IPS-18c (cell line): ENCODE measurements at regions not wholly inside any gene's neighbourhood (a gene's known extent, or its start where the extent isn't known, plus 50 kb on each side); places are given as distances from the start of the nearest gene placed in this dataset.

Source experiments
- H3K4me3 ChIP-seq: 2 replicates; pipeline ENCODE4 v1.7.0; 2013; ENCODE audit warnings: low read depth, mild to moderate bottlenecking, low read length, moderate library complexity; ENCODE audit not compliant: insufficient read depth
- H3K9me3 ChIP-seq: one replicate; pipeline ENCODE4 v1.6.1; 2013; ENCODE audit warnings: mild to moderate bottlenecking, low read length, moderate library complexity; ENCODE audit not compliant: control insufficient read depth, insufficient read depth

DNA sequence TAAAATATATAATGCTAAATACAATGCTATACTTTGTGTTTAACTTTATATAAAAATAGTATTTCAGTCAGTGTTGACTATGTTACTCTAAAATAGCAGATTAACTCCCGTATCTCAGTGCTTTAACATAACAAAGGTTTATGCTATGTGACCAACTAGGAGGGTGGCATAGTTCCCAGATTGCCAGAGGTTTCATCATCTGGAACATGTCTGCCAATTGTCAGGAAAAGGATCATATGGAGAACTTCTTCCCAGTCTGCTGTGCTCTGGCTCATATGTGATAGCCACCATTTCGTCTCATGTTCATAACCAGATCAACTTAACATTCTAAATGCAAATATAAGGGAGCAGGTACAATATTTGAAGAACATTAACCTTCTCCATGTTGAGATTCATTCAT, 720.2 kb downstream of the MCTP2 start:
- Histone ChIP-seq H3K4me3 (no peak overlapping the region), H3K9me3 (no peaks in the 10 kb centered on the region)

DNA sequence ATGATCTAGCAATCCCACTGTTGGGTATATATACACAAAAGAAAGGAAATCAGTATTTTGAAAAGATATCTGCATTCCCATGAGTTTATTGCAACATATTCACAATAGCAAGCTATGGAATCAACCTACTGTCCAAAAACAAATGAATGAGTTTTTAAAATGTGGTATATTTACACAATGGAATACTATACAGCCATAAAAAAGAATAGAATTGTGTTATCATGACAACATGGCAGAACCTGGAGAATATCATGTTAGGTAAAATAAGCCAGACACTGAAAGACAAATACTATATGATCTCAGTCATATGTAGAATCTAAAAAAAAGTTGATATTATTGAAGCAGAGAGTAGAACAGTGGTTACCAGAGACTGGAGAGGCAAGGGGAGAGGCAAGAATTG, 732.6 kb downstream of the MCTP2 start:
- Histone ChIP-seq H3K9me3 (no peaks in the 10 kb centered on the region), H3K4me3 (no peak overlapping the region)

DNA sequence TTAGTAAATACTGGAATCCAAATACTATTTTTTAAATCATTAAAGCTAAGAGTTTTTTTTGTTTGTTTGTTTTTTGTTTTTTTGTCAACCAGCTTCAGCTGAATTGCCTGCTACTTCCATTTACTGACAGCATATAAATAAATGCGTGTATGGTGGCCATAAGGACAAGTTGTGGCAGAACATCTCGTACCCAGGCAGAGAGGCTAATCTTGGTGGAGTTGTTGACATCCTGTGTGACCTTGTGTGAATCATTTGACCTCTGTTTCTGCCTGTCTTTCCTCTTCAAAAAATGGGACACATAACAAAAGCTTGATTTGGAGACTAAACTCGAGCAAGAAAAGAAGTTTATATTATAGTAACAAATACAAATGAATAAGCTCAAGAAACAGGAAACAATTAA, 734.2 kb downstream of the MCTP2 start:
- Histone ChIP-seq H3K9me3 (no peaks in the 10 kb centered on the region), H3K4me3 (no peak overlapping the region)

DNA sequence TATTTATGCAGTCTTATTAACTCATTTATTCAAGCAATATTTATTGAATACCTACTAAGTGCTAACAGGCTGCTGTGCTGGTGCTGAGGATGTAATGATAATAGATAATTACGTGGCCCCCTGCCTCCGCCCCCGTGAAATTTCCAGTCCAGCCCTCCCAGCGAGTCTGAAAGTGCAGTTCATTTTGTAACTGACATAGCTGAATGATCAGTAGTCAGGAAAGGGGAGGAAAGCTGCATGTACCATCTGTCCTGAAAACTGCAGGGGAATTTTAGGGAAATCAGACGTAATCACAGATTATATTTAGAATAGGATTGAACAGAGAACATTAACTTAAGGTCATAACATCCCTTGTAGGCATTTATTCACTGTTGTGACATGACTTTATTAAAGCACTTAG, 736.8 kb downstream of the MCTP2 start:
- no peaks in the 10 kb centered on the region for H3K9me3 ChIP-seq
- no peak overlapping the region for H3K4me3 ChIP-seq

DNA sequence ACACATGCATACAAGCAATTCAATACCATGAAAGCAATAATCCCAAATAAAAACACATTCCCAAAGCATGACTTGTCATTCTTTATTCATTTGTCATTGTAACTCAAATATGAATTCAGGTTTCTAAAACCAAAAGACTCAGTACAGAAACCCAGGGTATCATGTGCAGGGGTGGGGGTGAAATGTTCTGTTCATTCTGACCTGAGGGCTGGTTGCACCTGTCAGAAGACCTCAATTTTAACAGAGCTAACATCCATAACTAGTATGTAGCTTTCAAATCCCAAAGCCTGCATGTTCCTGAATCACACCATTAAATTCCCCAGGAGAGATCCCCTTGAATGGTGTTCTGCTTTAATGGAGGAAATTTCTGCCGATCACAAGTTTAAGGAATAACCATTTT, 738.7 kb downstream of the MCTP2 start:
- H3K9me3 ChIP-seq = no peaks in the 10 kb centered on the region

DNA sequence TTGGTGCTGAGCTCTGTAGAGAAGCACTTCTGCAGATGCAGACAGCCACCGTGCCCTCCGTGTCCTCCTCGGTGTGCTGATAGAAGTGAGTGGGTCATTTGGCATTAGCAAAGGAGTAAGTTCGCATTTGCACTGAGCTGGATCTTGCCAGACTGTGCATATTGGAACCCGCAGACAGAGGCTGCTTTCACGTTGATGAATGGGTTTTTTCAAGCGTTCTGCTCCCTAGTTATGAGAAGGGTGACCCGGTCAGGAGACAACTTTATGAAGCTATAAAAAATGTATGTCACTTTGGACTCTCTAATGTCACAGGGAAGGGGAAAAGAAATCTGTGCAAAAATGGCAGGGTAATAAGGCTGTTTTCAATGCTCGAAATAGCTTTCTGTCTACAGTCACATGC, 739.4 kb downstream of the MCTP2 start:
- H3K9me3 ChIP-seq = no peaks in the 10 kb centered on the region
- H3K4me3 ChIP-seq = no peak overlapping the region

More for the DNA sequence above, 738.7 kb downstream of the MCTP2 start:
- H3K4me3 ChIP-seq = no peak overlapping the region

DNA sequence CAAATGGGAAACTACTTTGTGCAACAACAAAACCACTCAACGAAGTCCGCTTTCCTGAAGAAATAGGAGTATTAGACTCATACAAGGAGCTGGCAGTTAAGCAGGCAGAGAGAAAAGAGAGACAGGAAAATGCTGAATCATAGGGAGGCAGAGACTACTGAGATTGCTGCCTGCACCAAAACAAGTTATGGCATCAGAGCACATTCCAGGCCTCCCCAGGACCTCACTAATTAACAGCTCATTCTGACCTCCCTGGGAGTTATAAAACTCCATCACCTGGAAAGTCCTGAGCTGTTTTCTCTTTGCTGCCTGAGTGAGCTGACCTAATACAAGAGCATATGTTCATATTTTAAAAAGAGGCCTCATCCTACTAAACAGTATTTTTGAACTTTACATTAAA, 741.0 kb downstream of the MCTP2 start:
- Histone ChIP-seq H3K4me3 (no peak overlapping the region), H3K9me3 (no peaks in the 10 kb centered on the region)

DNA sequence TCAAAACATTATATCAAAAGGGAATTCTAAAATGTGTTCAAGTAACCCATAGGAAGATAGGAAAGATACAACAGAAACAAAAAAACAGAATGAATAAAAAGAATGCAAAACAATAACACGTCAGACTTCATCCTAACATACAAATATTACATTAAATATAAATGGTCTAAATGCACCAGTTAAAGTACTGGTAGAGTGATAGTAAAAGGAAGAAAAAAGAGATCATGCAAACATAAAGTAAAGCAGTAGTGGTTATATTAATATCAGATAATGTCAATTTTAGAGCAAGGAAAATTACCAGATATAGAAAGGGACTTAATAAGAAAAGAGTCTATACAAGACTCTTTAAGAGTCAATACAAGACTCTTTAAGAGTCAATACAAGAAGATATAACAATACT, 755.7 kb downstream of the MCTP2 start:
- no peak overlapping the region for H3K4me3 ChIP-seq

DNA sequence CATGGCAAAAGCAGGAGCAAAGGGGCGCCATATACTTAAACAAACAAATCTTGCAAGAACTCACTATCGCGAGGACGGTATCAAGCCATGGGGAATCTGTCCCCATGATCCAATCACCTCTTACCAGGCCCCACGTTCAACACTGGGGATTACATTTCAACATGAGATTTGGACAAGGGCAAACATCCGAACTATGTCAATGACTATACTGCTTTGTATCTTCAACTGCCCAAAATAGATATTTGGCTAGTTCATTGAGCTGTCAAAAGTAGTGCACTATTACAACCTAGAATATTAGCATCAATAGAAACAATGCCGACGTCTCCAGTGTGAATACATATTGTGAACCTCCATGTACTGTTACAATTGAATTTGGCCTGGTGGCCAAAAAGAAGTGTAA, 760.4 kb downstream of the MCTP2 start:
- H3K9me3 ChIP-seq = no peaks in the 10 kb centered on the region
- H3K4me3 ChIP-seq = no peak overlapping the region

More for the DNA sequence above, 755.7 kb downstream of the MCTP2 start:
- no peaks in the 10 kb centered on the region for H3K9me3 ChIP-seq

DNA sequence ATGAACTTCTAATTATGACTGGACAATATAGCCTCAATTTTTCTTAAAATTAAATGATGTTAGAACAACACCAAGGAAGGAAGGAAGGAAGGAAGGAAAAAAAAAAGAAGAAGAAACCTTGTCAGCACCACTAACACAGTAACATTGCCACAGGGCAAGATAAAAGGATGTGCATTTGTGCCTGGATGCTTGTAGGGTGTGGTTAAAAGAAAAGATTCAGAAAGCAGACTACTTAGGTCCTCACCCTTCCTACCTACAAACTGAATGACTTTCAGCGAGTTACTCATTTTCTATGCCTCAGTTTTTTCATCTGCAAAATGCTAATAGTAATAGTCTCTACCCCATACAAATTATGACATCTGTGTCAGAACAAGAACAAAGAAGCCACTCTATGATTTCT, 778.3 kb downstream of the MCTP2 start:
- no peak overlapping the region for H3K4me3 ChIP-seq
- no peaks in the 10 kb centered on the region for H3K9me3 ChIP-seq

DNA sequence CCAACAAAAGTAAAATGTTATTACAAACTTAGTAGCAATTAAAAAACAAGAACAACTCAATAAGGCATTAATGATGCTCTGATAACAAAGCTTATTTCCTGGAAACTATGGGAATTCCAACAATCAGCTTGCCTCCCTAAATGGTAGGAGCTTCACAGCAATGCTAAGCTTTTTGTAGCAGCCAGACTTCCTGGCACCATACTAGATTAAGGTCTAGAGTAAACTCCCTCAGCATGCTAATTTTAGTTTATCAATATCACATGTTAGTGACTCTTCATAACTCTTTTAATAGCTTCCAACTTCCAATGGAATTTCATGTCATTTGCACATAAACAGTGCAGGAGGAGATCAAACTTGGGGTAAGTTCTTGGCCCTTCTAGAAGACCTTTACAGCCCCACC, 782.0 kb downstream of the MCTP2 start:
- Histone ChIP-seq H3K4me3 (no peak overlapping the region), H3K9me3 (no peaks in the 10 kb centered on the region)

DNA sequence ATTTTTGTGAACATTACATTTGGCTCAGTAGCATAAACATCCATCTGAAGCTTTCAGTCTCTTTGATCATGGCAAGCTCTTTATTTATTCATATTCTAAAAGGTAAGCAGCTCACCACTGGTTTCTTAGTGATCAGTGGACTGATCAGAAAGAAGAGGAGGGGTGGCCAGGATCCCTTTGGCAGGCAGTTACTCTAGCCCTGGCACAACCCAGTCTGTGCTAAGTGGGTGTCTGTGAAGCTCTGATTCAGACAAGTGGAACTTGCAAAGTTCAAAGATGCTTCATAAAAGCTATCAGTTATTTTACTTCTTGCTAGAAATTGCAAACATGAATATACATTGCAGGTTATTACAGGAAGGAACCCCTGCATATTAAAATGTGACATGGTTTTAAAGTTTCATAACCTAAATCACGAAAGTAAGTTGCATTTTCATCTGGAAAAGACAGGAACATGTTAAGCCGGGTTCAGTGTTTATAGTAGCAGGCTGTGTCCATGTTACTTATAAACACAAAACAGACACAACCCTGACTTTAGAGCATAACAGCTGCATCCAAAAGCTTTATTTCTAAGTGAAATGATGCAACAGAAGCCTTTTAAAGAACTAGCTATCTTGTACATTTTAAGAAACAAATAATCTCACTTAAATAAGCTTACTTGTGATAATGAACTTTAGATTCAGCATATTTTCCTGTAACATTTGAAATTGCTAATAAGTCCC, 785.3 kb downstream of the MCTP2 start:
- Histone ChIP-seq H3K4me3 (no peak overlapping the region), H3K9me3 (no peaks in the 10 kb centered on the region)

DNA sequence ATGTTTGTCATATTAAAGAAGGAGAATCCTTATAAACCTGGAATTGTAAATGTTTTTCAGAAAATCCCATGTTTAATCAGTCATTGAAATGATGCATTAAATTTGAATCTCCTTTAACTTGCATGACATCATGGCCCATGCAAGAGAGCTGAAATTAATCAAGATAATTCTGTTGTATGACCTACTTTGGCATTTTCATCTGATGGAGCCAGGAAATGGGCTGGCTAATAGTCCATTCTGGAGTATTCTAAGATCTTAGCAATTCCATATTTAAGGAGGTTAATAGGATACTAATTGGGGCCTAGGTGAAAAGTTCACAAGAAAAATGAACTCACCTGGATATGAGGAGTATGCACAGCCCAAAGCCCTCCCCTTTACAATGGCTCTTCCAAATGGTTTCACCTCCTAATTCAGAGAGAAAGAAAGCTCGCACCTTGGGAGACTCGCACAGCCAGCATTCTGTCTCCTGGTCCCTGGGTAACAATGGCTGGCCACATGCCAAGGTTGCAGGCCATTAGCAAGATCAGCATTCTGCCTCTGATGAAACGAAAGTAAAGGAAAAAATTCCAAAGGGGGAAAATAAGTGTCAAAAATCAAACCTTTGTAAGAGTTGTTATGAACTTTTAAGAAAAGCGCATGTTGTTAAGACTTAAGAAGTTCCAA, 786.4 kb downstream of the MCTP2 start:
- H3K4me3 ChIP-seq = no peak overlapping the region
- H3K9me3 ChIP-seq = no peaks in the 10 kb centered on the region

DNA sequence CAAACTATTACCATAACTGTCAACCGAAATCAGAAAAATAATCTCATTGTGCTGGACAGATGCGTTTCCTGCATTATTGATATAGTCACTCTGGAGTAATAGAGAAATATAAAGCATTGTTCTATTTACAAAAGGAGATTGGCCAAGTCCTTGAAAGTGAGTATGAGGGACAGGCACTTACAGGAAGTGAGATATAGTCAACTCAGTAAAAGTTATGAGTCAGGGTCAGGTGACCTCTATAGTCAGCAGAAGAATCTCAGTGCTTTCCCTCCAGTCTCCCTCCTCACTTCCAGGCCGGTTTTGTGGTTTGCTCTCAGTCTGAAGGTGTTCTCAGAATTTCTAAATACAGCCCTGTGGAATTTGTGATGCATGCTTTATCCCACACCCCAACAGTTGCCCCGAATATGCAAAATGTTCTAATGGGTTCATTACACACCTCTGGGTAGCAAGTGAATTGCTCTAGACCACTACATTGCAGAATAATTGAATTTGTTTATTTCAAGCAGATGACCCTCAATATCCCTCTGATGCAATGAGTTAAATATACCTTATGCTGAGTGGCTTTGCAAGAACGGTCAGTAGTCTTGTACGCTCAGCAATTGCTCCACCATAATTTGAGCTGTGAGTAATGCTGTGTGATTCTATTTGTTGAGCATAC, 787.7 kb downstream of the MCTP2 start:
- H3K4me3 ChIP-seq = no peak overlapping the region

DNA sequence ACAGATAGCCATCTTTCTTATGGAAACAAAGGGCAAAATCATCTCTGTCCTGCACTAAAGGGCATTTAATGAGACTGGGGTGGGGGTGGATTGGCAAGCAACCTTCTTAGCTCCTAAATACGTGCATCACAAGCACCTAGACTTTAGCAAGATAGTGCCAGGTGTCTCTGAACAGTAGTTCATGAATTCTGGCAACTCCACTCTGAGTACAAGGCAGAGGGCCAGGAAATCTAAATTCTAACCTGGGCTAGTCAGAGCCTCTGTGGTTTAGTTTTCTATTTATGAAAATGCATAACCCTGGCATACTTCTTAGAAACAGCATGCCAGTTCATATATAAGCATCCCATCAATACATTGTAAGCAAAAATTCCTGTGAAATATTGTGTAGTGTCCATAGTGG, 788.5 kb downstream of the MCTP2 start:
- Histone ChIP-seq H3K4me3 (no peak overlapping the region), H3K9me3 (no peaks in the 10 kb centered on the region)

More for the DNA sequence above, 787.7 kb downstream of the MCTP2 start:
- H3K9me3 ChIP-seq = no peaks in the 10 kb centered on the region

DNA sequence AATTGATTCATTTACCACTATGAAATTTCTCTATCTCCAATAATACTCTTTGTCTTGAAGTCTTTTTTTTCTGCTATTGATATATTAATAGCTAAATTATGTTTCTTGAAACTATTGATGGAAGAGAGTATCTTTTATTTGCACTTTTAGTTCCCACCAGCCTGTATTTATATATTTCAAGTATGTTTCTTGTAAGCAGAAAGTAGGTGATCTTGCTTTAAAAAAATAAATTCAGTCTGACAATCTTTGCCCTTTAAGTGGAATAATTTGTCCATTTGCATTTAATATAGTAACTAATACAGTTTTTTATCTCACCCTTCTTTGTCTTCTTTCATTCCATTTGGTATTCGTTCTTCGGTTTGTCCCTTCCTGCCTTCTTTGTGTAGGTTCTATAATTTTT, 790.5 kb downstream of the MCTP2 start:
- no peaks in the 10 kb centered on the region for H3K9me3 ChIP-seq
- no peak overlapping the region for H3K4me3 ChIP-seq

DNA sequence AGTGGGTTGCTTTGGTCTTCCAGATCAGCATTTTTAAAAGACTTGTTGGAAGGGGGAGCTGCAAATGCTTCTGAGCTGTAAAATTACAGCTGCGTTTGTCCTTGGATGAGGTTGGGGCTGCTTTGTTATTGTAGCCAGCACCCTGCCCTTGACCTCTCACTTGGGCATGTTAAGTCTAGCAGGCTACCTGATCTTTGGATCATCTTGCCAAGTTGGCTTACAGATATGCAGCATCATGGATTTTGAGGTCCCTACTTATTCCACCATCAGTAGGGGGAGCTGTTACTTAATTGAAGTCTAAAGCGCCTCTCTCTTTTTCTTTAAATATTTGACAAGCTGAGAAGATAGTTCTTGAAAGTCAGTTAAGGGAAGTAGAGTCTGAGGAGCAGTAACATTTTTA, 793.0 kb downstream of the MCTP2 start:
- no peaks in the 10 kb centered on the region for H3K9me3 ChIP-seq
- H3K4me3 ChIP-seq = no peak overlapping the region

DNA sequence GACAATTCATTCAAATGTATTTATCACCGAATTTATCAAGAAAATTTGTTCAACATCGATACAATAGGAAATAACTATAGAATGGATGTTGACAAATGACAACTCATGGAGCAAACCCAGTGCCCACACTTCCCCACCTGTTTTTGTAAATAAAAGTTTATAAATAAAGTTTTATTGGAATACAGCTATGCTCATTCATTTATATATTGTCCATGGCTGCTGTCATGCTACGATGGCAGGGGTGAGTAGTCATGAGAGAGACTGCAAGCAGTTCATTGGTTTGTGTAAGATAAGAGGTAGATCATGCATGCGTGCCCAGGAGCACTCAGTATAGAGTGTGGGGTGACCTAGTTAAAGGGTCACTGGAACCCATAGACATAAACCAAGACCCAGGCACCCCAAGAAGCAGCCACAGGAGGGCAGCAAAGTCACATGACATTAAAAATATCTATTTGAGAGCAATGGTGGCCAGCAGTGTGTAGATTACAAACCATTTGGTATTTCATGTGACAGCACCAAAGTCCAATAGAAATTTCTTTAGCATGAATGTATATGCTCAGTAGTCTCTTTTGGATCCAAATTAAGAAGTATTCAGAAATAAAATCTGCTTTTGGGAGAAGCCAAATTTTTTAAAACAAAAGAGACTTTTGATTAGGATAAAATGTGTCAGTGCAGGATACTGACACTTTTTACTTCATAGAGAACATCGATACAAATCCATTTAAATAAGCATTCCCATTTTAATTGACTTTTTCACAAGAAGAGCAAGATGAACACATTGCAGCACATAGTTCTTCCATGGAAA, 794.8 kb downstream of the MCTP2 start:
- H3K9me3 ChIP-seq = no peaks in the 10 kb centered on the region
- no peak overlapping the region for H3K4me3 ChIP-seq
